Mesenteric fat pad (tissue), 1 donor: ENCODE measurements at regions not wholly inside any gene's neighbourhood (a gene's known extent, or its start where the extent isn't known, plus 50 kb on each side); places are given as distances from the start of the nearest gene placed in this dataset.

Experiments used
- DNase-seq: peaks from one replicate; pipeline ENCODE4 v3.0.0-alpha.2; 2020; ENCODE audit warnings: low spot score
- donor health status: DM: yes; HTN: yes; CAD: no.

GRCh38 chr9:29773676-29774075 lies 2200.4 kb upstream of the C9orf72 start:
- DNase-seq = no peak

DNA sequence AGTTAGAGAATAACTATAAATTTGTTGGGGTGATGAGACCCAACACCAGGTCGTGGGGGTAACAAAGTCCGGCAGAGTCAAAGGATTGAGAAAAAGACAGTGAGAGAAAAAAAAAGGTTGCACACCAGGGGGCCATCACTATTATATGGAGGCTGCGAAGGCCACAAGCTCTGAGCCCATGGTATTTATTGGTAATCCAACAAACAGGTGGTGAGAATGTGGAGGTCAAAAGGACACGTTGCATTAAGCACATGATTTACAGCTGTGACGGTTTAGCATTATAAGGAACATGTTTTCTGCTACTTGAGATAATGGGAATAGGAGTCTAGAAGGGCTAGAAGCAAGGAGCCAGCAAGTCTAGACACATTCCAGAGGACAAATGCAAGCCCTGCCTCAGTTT lies 2202.2 kb upstream of the C9orf72 start:
- DNase-seq = no peak

DNA sequence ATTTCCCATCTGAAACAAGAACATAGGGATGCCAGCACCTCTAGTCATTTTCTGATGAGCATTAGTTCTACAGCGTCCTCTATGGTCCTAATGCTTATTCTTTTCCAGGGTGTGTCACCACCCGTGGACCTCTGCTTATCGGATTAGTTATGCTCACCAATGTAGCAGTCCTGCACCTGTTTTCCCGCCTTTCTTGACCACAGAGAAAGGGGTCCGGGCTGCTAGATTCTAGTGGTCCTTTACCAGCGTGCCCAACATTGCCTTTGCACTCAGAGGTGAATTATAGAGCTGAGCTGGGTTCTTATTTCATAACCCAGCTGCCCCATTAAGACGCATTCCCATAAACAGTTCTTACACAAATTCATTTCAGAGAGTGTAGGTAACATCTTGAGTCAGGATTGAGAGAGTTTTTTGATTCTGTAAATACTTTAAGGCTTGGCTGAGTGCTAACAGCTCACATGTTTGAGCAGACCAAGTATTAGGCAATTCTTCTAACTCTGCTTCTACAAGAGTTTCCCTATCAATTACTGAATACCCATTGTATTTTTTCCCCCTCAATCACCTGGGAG lies 2205.1 kb upstream of the C9orf72 start:
- DNase-seq = no peak

- DNase-seq = no peak
These were observed 2220.7 kb upstream of the C9orf72 start for GRCh38 chr9:29793970-29794369.

DNA sequence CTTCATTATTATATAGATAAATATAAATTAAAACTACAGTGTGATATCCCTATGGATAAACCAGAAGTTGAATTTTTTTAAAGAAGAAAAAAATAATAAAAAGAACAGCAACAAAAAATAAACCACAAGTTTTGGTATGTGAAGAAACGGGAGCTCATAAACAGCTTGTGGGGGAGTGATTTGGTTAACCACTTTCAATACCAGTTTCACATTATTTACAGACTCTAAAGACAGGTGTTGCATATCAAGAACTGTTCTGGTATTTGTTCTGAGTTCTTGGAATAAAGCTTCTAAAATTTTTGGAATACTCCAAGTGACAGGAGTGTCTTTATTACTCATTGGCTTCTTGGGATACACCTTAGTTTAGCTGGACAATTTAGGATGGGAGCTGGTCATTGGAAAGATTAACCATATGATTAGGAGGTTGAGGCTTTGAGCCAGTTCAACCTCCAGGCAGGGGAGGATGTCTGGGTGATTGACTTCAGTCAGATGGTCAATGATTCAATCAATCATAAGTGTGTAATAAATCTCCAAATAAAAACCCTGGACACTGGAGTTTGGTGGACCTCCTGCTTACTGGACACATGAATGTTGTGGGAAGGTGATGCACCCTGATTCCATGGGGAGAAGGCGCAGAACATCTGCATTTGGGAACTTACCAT lies 2223.1 kb upstream of the C9orf72 start:
- no peak for DNase-seq

DNA sequence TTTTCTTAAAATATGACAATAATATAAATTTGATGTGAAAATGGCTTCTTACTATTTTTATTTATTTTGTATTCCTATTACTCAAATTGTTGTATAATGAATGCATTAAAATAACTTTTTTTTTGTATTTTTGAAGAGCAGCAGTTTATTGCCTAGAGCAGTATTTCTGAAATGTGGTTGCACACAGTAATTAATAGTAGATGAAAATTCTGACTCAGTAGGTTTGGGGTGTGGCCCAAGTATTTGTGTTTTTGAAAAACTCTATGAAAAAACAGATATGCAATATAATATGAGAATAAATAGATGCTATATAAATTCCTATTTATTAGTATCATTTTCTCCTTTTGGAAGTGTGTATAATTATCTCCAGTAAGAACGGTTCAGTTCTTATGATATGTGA lies 2225.3 kb upstream of the C9orf72 start:
- no peak for DNase-seq

DNA sequence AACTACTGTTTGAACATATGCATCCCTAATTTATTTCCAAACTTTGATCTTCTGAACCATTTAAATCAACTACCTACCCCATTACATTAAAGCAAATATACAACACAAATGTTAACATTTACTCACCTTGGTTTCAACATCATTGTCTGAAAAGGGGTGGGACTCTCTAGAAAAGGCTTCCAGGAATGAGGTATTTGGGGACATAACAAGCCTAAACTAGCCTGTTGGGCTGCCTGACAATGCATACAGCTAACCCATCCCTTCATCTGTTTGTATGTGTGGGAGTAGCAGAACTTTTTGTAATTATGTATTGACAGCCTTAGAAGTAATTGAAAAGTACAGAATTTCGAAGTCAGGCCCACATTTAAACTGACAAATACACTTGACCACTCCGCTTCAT lies 2225.9 kb upstream of the C9orf72 start:
- no peak for DNase-seq

DNA sequence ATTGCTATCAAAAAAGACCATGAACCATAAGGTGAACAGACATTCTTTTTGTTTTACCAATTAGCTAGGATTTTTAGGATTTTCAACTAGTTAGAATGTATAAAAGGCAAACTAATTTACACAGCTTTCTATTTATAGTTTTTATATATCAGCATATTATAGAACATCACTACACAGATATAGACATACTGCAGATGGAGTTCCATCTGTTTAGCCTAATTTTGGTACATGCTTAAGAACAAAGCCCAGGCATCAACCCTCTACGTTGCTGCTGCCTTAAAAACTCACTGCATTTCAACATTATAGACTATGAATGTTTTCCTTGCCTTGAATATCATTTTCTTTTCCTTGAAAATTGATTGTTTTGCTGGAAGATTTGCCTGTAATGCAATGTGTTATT lies 2227.5 kb upstream of the C9orf72 start:
- DNase-seq = no peak

- DNase-seq = no peak
These were observed 2229.2 kb upstream of the C9orf72 start for GRCh38 chr9:29802454-29802853.

- no peak for DNase-seq
These were observed 2233.8 kb upstream of the C9orf72 start for GRCh38 chr9:29806937-29807618.

DNA sequence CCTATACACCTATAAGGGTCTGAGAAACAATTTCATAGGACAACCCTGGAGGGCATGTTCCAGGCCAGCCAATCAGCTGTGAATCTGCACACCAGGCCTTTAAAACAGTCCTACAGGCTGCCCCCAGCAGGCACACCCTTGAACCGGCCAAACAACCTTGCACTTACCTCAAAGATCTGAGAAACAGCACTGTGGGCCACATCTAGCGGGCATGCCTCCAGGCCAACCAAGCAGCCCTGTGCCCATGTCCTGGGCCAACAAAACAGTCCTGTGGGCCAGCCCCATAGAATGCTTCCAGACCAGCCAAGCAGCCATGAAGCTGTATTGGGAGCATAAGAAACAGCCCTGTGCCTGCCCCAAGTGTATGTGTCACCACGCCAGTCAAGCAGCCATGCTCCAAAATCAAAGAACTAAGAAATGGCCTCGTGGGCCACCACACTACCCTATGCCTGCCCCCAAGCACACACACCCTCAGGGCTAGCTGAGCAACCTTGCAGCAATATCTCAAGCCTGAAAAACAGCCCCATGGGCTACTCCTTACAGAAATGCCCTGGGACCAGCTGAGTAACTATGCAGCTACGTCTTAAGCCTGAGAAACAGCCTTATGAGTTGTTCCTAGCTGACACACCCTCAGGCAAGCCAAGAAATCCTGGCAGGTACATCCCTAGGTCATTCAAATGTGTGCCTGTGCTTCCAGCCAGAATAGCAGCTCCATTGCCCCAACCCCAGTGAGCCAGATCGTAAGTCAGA lies 2243.8 kb upstream of the C9orf72 start:
- peak; percentile 65 for DNase-seq

GRCh38 chr9:29822458-29822857 lies 2249.2 kb upstream of the C9orf72 start:
- no peak for DNase-seq

DNA sequence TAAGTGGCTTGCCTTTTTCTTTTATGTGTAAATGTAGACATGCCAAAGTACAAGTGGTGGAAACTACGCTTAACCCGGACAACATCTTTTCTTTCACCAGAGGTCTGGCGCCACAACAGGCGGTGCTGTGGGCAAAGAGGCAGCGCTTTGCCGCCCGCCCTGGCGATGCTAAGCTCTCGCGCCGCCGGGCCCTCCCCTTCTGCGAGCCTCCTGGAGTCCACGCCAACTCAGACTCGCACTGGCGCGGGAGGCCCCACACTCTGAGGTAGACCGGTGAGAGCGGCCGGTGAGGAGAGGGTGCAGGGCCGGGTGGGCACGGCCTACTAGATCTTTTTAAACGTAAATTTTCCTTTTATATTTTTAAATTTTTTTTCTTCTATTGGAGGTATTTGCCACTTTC lies 2253.1 kb upstream of the C9orf72 start:
- DNase-seq = peak; percentile 77

GRCh38 chr9:29830821-29831220 lies 2257.5 kb upstream of the C9orf72 start:
- DNase-seq = no peak

GRCh38 chr9:29838491-29839020 lies 2265.3 kb upstream of the C9orf72 start:
- DNase-seq = no peak

DNA sequence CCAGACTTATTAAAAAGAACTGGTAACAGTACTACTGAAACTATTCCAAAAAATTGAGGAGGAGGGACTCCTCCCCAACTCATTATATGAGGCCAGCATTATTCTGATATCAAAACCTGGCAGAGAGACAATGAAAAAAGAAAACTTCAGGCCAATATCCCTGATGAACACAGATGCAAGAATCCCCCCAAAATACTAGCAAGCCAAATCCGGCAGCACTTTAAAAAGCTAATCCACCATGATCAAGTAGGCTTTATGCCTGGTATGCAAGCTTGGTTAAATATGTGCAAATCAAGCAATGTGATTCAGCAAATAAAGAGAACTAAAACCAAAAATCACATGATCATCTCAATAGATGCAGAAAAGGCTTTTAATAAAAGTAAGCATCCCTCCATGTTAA lies 2271.0 kb upstream of the C9orf72 start:
- DNase-seq = no peak

- DNase-seq = no peak
These were observed 2277.4 kb upstream of the C9orf72 start for GRCh38 chr9:29850664-29851063.

GRCh38 chr9:29861803-29862202 lies 2288.5 kb upstream of the C9orf72 start:
- DNase-seq = no peak

- DNase-seq = no peak
These were observed 2292.6 kb upstream of the C9orf72 start for GRCh38 chr9:29865764-29866313.

DNA sequence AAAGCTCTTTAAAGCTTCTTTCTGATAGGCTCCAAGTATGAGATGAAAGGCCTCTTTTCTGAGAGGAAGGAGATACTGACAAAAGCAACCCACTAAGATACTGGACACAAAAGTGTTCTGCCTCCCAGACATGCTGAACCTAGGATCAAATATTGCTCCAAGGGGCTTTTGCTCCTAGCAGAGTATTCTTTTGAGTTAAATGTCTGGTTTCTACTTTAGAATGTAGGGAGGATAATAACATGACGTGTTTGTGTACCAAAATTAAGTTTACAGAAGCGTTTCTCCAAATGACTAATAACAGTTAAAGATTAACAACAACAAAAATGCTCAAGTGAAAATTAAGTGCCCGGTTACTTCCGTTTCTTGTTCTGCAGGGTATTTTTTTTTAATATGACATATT lies 2293.3 kb upstream of the C9orf72 start:
- no peak for DNase-seq

- DNase-seq = no peak
These were observed 2300.3 kb upstream of the C9orf72 start for GRCh38 chr9:29873579-29873978.

DNA sequence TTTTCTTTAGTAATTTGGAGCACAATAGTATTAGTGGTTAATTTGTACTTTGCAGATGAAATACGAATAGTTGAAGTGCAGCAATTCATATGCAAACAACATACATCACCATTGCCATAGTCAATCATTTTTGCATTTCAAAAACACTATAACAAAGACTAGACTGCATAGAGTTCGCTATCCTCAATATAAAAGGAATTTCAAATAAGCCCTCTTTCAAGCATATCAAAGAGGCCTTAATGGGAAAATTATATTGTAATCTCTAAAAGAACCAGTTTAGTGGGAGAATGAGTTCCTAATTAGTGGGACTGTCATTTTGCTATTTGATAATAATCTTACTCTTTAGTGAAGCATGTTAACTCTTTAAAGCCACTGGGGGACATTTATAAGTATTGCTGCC lies 2302.3 kb upstream of the C9orf72 start:
- no peak for DNase-seq
